ENCODE measurements at regions not wholly inside any gene's neighbourhood (a gene's known extent, or its start where the extent isn't known, plus 50 kb on each side); places are given as distances from the start of the nearest gene placed in this dataset.

- TF ChIP-seq FOXP2 (optimal IDR thresholded peaks at IDR 0.05; ENCODE audit: borderline replicate concordance, extremely low read depth, extremely low read length, insufficient read depth) (no peak), SIN3A (IDR thresholded peaks at IDR 0.05; ENCODE audit: borderline replicate concordance, insufficient read depth, low read length) (no peak)
These were observed 469.5 kb upstream of the SALL3 start for GRCh38 chr18:78510091-78510490.

- TF ChIP-seq POLR2AphosphoS5 (IDR thresholded peaks at IDR 0.05; ENCODE audit: low read depth, low read length) (no peak), SIN3A (IDR thresholded peaks at IDR 0.05; ENCODE audit: borderline replicate concordance, insufficient read depth, low read length) (no peak), REST (IDR thresholded peaks at IDR 0.05; ENCODE audit: insufficient read depth in 1 of 2, low read depth in 2 of 2, low read length in 2 of 2) (no peak), TAF1 (IDR thresholded peaks at IDR 0.05; ENCODE audit: borderline replicate concordance, insufficient read depth, low read length) (no peak), FOXP2 (optimal IDR thresholded peaks at IDR 0.05; ENCODE audit: borderline replicate concordance, extremely low read depth, extremely low read length, insufficient read depth) (no peak)
These were observed 469.0 kb upstream of the SALL3 start for GRCh38 chr18:78510636-78511035.

GRCh38 chr18:78511666-78512601 is 467.7 kb upstream of the SALL3 start:
- no peak for TF ChIP-seq TAF1 (IDR thresholded peaks at IDR 0.05; ENCODE audit: borderline replicate concordance, insufficient read depth, low read length)
- no peak for TF ChIP-seq POLR2AphosphoS5 (IDR thresholded peaks at IDR 0.05; ENCODE audit: low read depth, low read length)
- TF ChIP-seq FOXP2 (optimal IDR thresholded peaks at IDR 0.05; ENCODE audit: borderline replicate concordance, extremely low read depth, extremely low read length, insufficient read depth): no peak
- no peak for TF ChIP-seq SIN3A (IDR thresholded peaks at IDR 0.05; ENCODE audit: borderline replicate concordance, insufficient read depth, low read length)
- no peak for TF ChIP-seq REST (IDR thresholded peaks at IDR 0.05; ENCODE audit: insufficient read depth in 1 of 2, low read depth in 2 of 2, low read length in 2 of 2)

GRCh38 chr18:78514910-78515670 is 464.5 kb upstream of the SALL3 start:
- TF ChIP-seq REST (IDR thresholded peaks at IDR 0.05; ENCODE audit: insufficient read depth in 1 of 2, low read depth in 2 of 2, low read length in 2 of 2): no peak
- TF ChIP-seq FOXP2 (optimal IDR thresholded peaks at IDR 0.05; ENCODE audit: borderline replicate concordance, extremely low read depth, extremely low read length, insufficient read depth): no peak
- TF ChIP-seq SIN3A (IDR thresholded peaks at IDR 0.05; ENCODE audit: borderline replicate concordance, insufficient read depth, low read length): no peak
- TF ChIP-seq TAF1 (IDR thresholded peaks at IDR 0.05; ENCODE audit: borderline replicate concordance, insufficient read depth, low read length): no peak
- TF ChIP-seq POLR2AphosphoS5 (IDR thresholded peaks at IDR 0.05; ENCODE audit: low read depth, low read length): no peak

- TF ChIP-seq SIN3A (IDR thresholded peaks at IDR 0.05; ENCODE audit: borderline replicate concordance, insufficient read depth, low read length) (no peak), TAF1 (IDR thresholded peaks at IDR 0.05; ENCODE audit: borderline replicate concordance, insufficient read depth, low read length) (no peak), REST (IDR thresholded peaks at IDR 0.05; ENCODE audit: insufficient read depth in 1 of 2, low read depth in 2 of 2, low read length in 2 of 2) (no peak), POLR2AphosphoS5 (IDR thresholded peaks at IDR 0.05; ENCODE audit: low read depth, low read length) (no peak), FOXP2 (optimal IDR thresholded peaks at IDR 0.05; ENCODE audit: borderline replicate concordance, extremely low read depth, extremely low read length, insufficient read depth) (no peak)
These were observed 462.3 kb upstream of the SALL3 start for GRCh38 chr18:78517328-78517727.
